ENCODE measurements at regions not wholly inside any gene's neighbourhood (a gene's known extent, or its start where the extent isn't known, plus 50 kb on each side); places are given as distances from the start of the nearest gene placed in this dataset.

- TF ChIP-seq EZH2 (IDR thresholded peaks at IDR 0.05; ENCODE audit: low read depth) = no peak
- no peak for TF ChIP-seq CTCF (conservative IDR thresholded peaks at IDR 0.05)
These were observed 96.1 kb upstream of the SLC22A11 start for GRCh38 chr11:64459609-64460008.

All from PC-9 (cell line).